Femur (tissue), 1 donor: ENCODE measurements at regions not wholly inside any gene's neighbourhood (a gene's known extent, or its start where the extent isn't known, plus 50 kb on each side); places are given as distances from the start of the nearest gene placed in this dataset.
"Not testable (repeated sequence)": the region's sequence is repeated elsewhere in the genome, so short reads cannot be mapped to it uniquely, and the experiment has no call there.

Source experiments
- DNase-seq: peaks from one replicate; pipeline ENCODE4 v3.0.0-alpha.2; 2017

GRCh38 chr13:20311596-20311995 lies 79.5 kb upstream of the GJB6 start:
- no peak for DNase-seq

DNA sequence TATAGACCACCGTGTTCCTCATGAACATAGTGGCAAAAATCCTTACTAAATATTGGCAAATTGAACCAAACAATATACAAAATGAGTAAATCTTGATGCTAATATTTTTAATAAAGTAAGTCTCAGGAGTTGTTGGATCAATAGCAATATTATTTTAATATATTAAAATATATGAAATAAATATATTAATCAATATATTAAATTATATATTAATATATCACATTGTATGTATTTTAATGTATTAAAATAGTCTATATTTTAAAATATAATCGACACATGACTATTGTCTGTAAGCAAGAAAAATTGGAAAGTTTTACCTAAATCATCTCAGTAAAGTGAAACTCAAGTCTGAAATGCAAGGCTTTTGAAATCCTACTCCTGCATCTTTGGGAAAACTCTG lies 78.9 kb upstream of the GJB6 start:
- no peak for DNase-seq

GRCh38 chr13:20306039-20306438 lies 73.9 kb upstream of the GJB6 start:
- DNase-seq = no peak

GRCh38 chr13:20305587-20305986 lies 73.5 kb upstream of the GJB6 start:
- no peak for DNase-seq

DNA sequence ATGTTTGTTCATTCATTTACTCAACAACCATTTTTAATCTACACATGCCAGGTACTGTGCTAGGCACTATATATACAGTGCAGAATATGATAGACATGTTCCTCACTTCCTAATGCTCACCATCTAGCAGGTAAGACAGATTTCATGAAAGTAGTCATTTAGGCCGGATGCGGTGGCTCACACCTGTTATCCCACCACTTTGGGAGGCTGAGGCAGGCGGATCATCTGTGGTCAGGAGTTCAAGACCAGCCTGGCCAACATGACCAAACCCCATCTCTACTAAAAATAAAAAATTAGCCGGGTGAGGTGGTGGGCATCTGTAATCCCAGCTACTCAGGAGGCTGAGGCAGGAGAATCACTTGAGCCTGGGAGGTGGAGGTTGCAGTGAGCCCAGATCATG lies 71.9 kb upstream of the GJB6 start:
- DNase-seq = not testable (repeated sequence)

DNA sequence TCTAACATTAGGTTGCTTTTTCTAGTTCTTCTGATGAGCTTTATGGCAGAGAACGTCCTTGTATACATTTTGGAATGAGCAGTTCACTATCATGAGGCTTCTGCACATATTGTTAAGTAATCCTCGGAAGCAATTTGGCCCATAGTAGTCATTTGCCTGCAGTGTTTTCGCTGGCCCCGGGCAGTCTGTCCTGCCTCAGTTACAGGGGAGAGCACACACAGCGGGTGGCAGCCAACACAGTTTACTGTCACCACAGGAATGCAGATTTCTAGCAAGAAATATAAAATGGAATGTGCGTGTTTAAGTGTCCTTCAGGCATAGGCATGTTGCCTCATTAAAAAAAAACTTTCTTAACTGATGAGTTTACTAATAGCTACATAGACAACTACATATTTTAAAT lies 71.5 kb upstream of the GJB6 start:
- DNase-seq = no peak

DNA sequence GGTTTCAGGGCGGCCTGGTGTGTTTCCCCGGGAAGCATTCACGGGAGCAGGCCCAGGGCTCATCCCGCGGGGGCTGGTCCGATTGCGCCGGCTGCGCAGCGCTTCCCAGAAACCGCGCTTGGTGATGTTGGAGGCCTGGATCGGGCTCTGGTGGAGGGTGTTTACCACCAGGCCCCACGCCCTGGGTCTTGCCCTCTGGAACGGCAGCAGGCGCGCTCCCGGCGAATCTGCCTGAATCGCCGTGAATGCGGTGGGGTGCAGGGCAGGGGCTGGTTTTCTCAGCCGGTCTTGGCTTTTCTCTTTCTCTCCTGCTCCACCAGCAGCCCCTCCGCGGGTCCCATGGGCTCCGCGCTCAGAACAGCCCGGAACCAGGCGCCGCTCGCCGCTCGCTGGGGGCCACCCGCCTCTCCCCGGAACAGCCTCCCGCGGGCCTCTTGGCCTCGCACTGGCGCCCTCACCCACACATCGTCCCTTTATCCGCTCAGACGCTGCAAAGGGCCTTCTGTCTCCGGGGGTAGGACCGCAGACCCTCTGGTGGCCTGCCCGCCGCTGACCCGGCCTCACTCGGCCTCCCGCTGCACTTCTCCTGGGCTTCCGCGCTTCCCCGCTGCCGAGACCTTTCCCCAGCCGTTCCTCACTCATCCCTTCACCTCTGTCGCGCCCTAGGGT lies 69.4 kb upstream of the GJB6 start:
- peak; percentile 51 for DNase-seq

- DNase-seq = no peak
These were observed 68.9 kb upstream of the GJB6 start for GRCh38 chr13:20301015-20301402.

GRCh38 chr13:20297181-20297580 lies 65.1 kb upstream of the GJB6 start:
- DNase-seq = no peak

DNA sequence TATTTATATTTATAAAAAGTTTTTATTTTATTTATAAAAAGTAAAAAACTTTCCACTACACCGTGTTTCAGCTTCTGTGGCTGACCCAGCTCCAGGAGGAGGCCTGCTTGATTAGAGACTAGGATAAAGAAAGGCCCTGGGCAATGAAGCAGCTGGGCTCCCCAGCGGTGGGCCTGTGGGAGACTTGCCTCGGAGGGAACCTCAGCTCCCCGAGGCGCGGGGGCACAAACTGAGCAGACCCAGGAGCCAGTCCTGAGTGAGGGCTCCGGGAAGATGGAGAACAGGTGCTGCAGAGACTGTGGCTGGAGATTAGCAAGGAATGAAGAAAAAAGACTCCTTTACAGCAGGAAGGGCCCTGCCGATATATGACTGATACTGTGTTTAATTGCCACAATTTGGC lies 63.8 kb upstream of the GJB6 start:
- no peak for DNase-seq

GRCh38 chr13:20294497-20294896 lies 62.4 kb upstream of the GJB6 start:
- no peak for DNase-seq

DNA sequence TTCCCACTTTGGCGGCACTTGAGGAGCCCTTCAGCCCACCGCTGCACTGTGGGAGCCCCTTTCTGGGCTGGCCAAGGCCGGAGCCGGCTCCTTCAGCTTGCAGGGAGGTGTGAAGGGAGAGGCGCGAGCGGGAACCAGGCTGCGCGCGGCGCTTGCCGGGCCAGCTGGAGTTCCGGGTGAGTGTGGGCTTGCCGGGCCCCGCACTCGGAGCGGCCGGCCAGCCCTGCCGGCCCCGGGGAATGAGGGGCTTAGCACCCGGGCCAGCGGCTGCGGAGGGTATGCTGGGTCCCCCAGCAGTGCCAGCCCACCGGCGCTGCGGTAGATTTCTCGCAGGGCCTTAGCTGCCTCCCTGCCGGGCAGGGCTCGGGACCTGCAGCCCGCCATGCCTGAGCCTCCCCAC lies 60.2 kb upstream of the GJB6 start:
- not testable (repeated sequence) for DNase-seq

- no peak for DNase-seq
These were observed 59.6 kb upstream of the GJB6 start for GRCh38 chr13:20291675-20292074.

- DNase-seq = no peak
These were observed 58.9 kb upstream of the GJB6 start for GRCh38 chr13:20291037-20291436.

DNA sequence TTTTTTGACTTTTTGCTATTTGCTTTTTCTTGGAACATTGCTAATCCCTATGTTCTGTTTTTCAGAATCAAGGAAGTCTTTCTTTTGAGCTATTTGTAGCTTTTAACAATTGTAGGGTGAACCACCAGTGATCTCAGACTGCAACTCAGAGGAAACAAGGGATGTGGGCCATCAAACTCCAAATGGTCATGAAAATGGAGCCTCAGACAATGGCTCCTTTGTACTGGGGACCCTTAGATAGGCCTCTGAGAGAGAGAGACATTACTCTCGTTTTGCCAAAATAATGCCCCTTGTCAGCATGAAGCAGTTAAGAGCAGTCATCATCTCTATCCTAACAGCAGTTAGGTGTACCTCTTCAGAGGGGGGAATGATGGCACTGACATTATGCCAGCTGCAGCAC lies 56.4 kb upstream of the GJB6 start:
- DNase-seq = no peak

DNA sequence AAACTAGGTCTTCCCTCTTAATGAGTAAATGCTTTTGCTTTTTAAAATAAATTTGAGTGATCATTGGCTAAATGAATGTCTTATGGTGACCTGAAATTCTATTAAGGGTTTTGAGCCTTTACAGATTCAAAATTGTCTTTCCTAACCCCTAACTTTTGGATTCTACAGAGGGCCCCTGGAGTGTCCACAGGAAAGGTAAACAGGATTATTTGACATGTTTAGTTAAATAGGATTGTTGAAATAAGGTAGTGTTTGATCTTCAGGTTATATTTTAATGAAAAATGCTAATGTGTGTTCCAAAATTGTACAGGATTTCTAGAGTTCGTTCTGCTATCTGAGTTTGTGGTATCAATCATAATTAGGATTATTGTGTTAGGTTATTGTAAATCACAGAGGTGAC lies 55.9 kb upstream of the GJB6 start:
- no peak for DNase-seq

- DNase-seq = no peak
These were observed 53.4 kb upstream of the GJB6 start for GRCh38 chr13:20285530-20285929.
